CD4-positive, alpha-beta T cell (primary cell): ENCODE measurements at regions not wholly inside any gene's neighbourhood (a gene's known extent, or its start where the extent isn't known, plus 50 kb on each side); places are given as distances from the start of the nearest gene placed in this dataset.

ENCODE experiments used
- ATAC-seq: fragments of 200-7000 bp; cut with Tn5 transposase; one replicate; pipeline ENCODE4 v1.10.0; 2022; ENCODE audit warnings: mild to moderate bottlenecking; ENCODE audit not compliant: poor library complexity
- CTCF ChIA-PET: fragments of 350-600 bp; sonication (Branson Sonifier 250); formaldehyde crosslinking; loops from one replicate; lab custom pipeline; 2021; ENCODE audit warnings: antibody characterized with exemption, inconsistent platforms; lab: Charles Lee
- POLR2A ChIA-PET: fragments of 350-600 bp; sonication (Branson Sonifier 250); formaldehyde crosslinking; loops from one replicate; lab custom pipeline; 2021; ENCODE audit warnings: antibody characterized with exemption, inconsistent platforms; lab: Charles Lee
- DNase-seq, 14 experiments: peaks; one replicate each; pipeline ENCODE4 v3.0.0-alpha.2; 2013 to 2020; ENCODE audit warnings: mixed read lengths in 2 of 14
- H3K27ac ChIP-seq, 2 donors: one replicate each; pipeline versions ENCODE4 v1.5.1 to v1.7.0; 2013; ENCODE audit warnings: low read length in 2 of 2, low read depth in 1 of 2, mild to moderate bottlenecking in 1 of 2
- H3K27me3 ChIP-seq, 2 experiments: 1 replicate in 1 of 2; 2 replicates in 1 of 2; pipeline versions ENCODE4 v1.6.1 to v1.7.0; 2013; ENCODE audit warnings: low read length in 2 of 2, control low read depth in 1 of 2, mild to moderate bottlenecking in 1 of 2, moderate library complexity in 1 of 2; ENCODE audit not compliant: insufficient read depth in 2 of 2, control insufficient read depth in 1 of 2
- H3K36me3 ChIP-seq: one replicate; pipeline ENCODE4 v1.6.1; 2013; ENCODE audit warnings: low read length, control low read depth; ENCODE audit not compliant: insufficient read depth
- H3K4me1 ChIP-seq: one replicate; pipeline ENCODE4 v1.6.1; 2013; ENCODE audit warnings: low read length, control low read depth; ENCODE audit not compliant: insufficient read depth
- H3K4me3 ChIP-seq: one replicate; pipeline ENCODE4 v1.5.1; 2013; ENCODE audit warnings: mild to moderate bottlenecking, low read length, moderate library complexity
- H3K9me3 ChIP-seq, 2 experiments: 1 replicate in 1 of 2; 2 replicates in 1 of 2; pipeline versions ENCODE4 v1.6.1 to v1.7.0; 2013; ENCODE audit warnings: low read length in 2 of 2, mild to moderate bottlenecking in 2 of 2, control low read depth in 1 of 2, moderate library complexity in 1 of 2; ENCODE audit not compliant: control insufficient read depth in 1 of 2, insufficient read depth in 1 of 2
- H3K27ac Mint-ChIP-seq: one replicate; pipeline ENCODE4 v1.8.0; 2020; ENCODE audit warnings: mixed read lengths
- H3K27me3 Mint-ChIP-seq: one replicate; pipeline ENCODE4 v1.8.0; 2021; ENCODE audit warnings: mixed read lengths
- H3K36me3 Mint-ChIP-seq: one replicate; pipeline ENCODE4 v1.8.0; 2021; ENCODE audit warnings: low read depth, mixed read lengths
- H3K4me1 Mint-ChIP-seq: one replicate; pipeline ENCODE4 v1.8.0; 2021; ENCODE audit warnings: low read depth, mixed read lengths
- H3K4me3 Mint-ChIP-seq: one replicate; pipeline ENCODE4 v1.8.0; 2020; ENCODE audit warnings: mild to moderate bottlenecking, mixed read lengths
- H3K9me3 Mint-ChIP-seq: one replicate; pipeline ENCODE4 v1.8.0; 2020; ENCODE audit warnings: mixed read lengths
- intact Hi-C, 2 experiments: fragments of 100-400 bp; cut with DNase I in 1 of 2; cut with micrococcal nuclease in 1 of 2; formaldehyde crosslinking; loops; one replicate each; pipeline versions ENCODE4 v1.15.1 to v1.9.0; 2023 to 2025; cut with DNase I, micrococcal nuclease
- TF ChIP-seq, protein P1 (sequence below): fragments of 200-600 bp; IDR thresholded peaks from one replicate; pipeline ENCODE4 v1.8.0; 2022; ENCODE audit warnings: antibody characterized with exemption, mild to moderate bottlenecking

DNA sequence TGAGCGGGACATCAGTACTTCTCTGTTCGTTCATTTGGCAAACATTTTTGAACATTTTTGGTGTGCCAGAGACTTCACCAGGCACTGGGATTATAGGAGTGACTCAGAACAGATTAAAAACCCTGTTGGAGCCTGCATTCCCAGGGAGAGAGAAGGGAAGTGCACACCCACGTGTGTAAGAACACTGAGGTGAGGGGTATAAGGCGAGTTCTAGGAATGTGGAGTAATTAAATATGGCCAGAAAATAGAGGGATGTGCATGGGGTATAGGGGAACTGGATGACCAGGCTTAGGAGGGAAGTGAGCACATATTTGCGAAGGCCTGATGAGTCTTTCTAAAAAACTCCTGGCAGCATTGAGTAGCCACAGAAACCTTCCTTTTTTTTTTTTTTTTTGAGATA is 401.2 kb upstream of the C2CD4B start:
- no peaks in the 10 kb centered on the region for H3K4me1 Mint-ChIP-seq
- H3K36me3 Mint-ChIP-seq, result no peaks in the 10 kb centered on the region
- intact Hi-C loops, result no loop called here

DNA sequence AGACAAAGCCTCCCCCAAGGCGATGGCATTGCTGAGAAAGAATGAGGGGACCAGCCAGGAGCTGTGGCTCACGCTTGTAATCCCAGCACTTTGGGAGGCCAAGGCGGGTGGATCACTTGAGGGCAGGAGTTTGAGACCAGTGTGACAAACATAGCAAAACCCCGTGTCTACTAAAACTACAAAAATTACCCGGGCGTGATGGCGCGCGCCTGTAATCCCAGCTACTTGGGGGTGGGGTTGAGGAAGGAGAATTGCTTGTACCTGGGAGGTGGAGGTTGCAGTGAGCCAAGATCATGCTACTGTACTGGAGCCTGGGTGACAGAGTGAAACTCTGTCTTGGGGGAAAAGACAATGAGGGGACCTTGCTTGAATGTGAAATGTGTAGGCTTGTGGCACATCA is 402.4 kb upstream of the C2CD4B start:
- CTCF ChIA-PET, result no interaction called here
- H3K36me3 ChIP-seq, result no peaks in the 10 kb centered on the region
- H3K27me3 ChIP-seq, result no peaks in the 10 kb centered on the region
- no peaks in the 10 kb centered on the region for H3K36me3 Mint-ChIP-seq
- no peak overlapping the region for H3K4me3 ChIP-seq
- no peak overlapping the region for H3K27ac Mint-ChIP-seq
- no peak overlapping the region for H3K4me3 Mint-ChIP-seq
- ATAC-seq (no peak), DNase-seq (no peak)
- no peaks in the 10 kb centered on the region for H3K9me3 Mint-ChIP-seq
- TF ChIP-seq, protein P1, sequence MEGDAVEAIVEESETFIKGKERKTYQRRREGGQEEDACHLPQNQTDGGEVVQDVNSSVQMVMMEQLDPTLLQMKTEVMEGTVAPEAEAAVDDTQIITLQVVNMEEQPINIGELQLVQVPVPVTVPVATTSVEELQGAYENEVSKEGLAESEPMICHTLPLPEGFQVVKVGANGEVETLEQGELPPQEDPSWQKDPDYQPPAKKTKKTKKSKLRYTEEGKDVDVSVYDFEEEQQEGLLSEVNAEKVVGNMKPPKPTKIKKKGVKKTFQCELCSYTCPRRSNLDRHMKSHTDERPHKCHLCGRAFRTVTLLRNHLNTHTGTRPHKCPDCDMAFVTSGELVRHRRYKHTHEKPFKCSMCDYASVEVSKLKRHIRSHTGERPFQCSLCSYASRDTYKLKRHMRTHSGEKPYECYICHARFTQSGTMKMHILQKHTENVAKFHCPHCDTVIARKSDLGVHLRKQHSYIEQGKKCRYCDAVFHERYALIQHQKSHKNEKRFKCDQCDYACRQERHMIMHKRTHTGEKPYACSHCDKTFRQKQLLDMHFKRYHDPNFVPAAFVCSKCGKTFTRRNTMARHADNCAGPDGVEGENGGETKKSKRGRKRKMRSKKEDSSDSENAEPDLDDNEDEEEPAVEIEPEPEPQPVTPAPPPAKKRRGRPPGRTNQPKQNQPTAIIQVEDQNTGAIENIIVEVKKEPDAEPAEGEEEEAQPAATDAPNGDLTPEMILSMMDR, result no peak
- H3K9me3 ChIP-seq, result no peaks in the 10 kb centered on the region
- no peaks in the 10 kb centered on the region for H3K4me1 ChIP-seq
- H3K4me1 Mint-ChIP-seq, result no peaks in the 10 kb centered on the region
- intact Hi-C loops, result no loop called here
- H3K27me3 Mint-ChIP-seq, result peaks cover 49% of the 10 kb centered on the region
- H3K27ac ChIP-seq, result no peak overlapping the region
- POLR2A ChIA-PET, result no interaction called here

More for the DNA sequence above, 401.2 kb upstream of the C2CD4B start:
- ChIA-PET CTCF (no interaction called here), POLR2A (no interaction called here)
- H3K27ac Mint-ChIP-seq, result no peak overlapping the region
- TF ChIP-seq, protein P1, result no peak
- no peak for ATAC-seq
- DNase-seq, result no peak
- Histone ChIP-seq H3K27me3 (no peaks in the 10 kb centered on the region), H3K27ac (no peak overlapping the region), H3K9me3 (no peaks in the 10 kb centered on the region), H3K36me3 (no peaks in the 10 kb centered on the region), H3K4me1 (no peaks in the 10 kb centered on the region), H3K4me3 (no peak overlapping the region)
- H3K4me3 Mint-ChIP-seq, result no peak overlapping the region
- H3K9me3 Mint-ChIP-seq, result no peaks in the 10 kb centered on the region
- H3K27me3 Mint-ChIP-seq, result peaks cover 52% of the 10 kb centered on the region

DNA sequence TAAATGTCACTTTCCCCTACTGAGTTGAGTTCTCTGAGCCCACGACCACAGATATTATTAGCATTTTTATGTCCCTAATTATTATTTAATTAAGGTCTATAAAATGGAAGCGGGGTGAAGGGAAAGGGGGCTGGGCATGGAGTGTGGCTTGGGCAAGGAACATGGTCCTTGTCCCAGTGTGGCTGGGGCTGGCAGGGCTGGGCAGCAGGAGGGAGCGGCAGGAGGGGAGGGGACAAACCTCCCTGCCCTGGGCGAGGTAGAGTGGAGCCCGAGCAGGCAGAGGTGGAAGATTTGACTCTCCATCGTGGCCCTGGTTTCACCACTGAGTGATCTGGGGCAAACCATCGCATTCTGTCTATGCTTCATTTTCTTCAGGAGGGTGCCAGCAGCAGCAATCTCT is 402.9 kb upstream of the C2CD4B start:
- Histone ChIP-seq H3K4me3 (no peak overlapping the region), H3K27me3 (peaks cover 0 to 2% of the 10 kb centered on the region in 2 experiments), H3K27ac (no peak overlapping the region), H3K36me3 (no peaks in the 10 kb centered on the region), H3K4me1 (no peaks in the 10 kb centered on the region), H3K9me3 (no peaks in the 10 kb centered on the region)
- Mint-ChIP-seq H3K27ac (no peak overlapping the region), H3K4me3 (no peak overlapping the region), H3K36me3 (no peaks in the 10 kb centered on the region), H3K27me3 (peaks cover 49% of the 10 kb centered on the region), H3K9me3 (no peaks in the 10 kb centered on the region), H3K4me1 (no peaks in the 10 kb centered on the region)
- intact Hi-C loops, result no loop called here
- ATAC-seq (no peak), DNase-seq (no peak)
- POLR2A ChIA-PET, result no interaction called here
- TF ChIP-seq, protein P1, result no peak
- CTCF ChIA-PET, result no interaction called here
